WTC11 (cell line): ENCODE measurements at regions not wholly inside any gene's neighbourhood (a gene's known extent, or its start where the extent isn't known, plus 50 kb on each side); places are given as distances from the start of the nearest gene placed in this dataset.

Experiments used
- ATAC-seq: fragments of 200-7000 bp; cut with Tn5 transposase; 2 replicates; pipeline ENCODE4 v1.10.0; 2021; ENCODE audit warnings: mild to moderate bottlenecking, moderate library complexity
- CTCF ChIA-PET: fragments of 300-600 bp; sonication (Branson Sonifier 250); formaldehyde crosslinking; loops from one replicate; lab custom pipeline; 2021; ENCODE audit warnings: antibody characterized with exemption; lab: Charles Lee
- POLR2A ChIA-PET: fragments of 350-600 bp; sonication (Branson Sonifier 250); formaldehyde crosslinking; loops from one replicate; lab custom pipeline; 2021; ENCODE audit warnings: antibody characterized with exemption; lab: Charles Lee
- DNase-seq: peaks from one replicate; pipeline ENCODE4 v3.0.0; 2021; ENCODE audit warnings: low spot score
- H3K27ac Mint-ChIP-seq: 2 replicates; pipeline ENCODE4 v1.8.0; 2021; ENCODE audit warnings: mixed read lengths
- H3K27me3 Mint-ChIP-seq: 2 replicates; pipeline ENCODE4 v1.8.0; 2021; ENCODE audit warnings: low read depth, mild to moderate bottlenecking, moderate library complexity, mixed read lengths
- H3K36me3 Mint-ChIP-seq: 2 replicates; pipeline ENCODE4 v1.8.0; 2021; ENCODE audit warnings: mixed read lengths
- H3K4me1 Mint-ChIP-seq: 2 replicates; pipeline ENCODE4 v1.8.0; 2022; ENCODE audit warnings: mixed read lengths
- H3K4me3 Mint-ChIP-seq: 2 replicates; pipeline ENCODE4 v1.8.0; 2021; ENCODE audit warnings: mild to moderate bottlenecking, moderate library complexity, mixed read lengths
- H3K9me3 Mint-ChIP-seq: 2 replicates; pipeline ENCODE4 v1.8.0; 2021; ENCODE audit warnings: mixed read lengths
- ATF1 ChIP-seq: sonication (generic); formaldehyde crosslinking; IDR thresholded peaks from 2 replicates; pipeline ENCODE4 v1.8.1; 2023; ENCODE audit warnings: mild to moderate bottlenecking, moderate library complexity, missing genetic modification reagents
- ATF6 ChIP-seq: sonication (generic); formaldehyde crosslinking; IDR thresholded peaks from 2 replicates; pipeline ENCODE4 v1.8.1; 2023; ENCODE audit warnings: mild to moderate bottlenecking, missing genetic modification reagents
- CREB1 ChIP-seq: sonication (generic); formaldehyde crosslinking; IDR thresholded peaks from 2 replicates; pipeline ENCODE4 v1.8.0; 2023; ENCODE audit warnings: mild to moderate bottlenecking, missing genetic modification reagents
- E2F5 ChIP-seq: sonication (generic); formaldehyde crosslinking; IDR thresholded peaks from 2 replicates; pipeline ENCODE4 v1.8.1; 2022; ENCODE audit warnings: mild to moderate bottlenecking, moderate library complexity, missing genetic modification reagents
- ERG ChIP-seq: fragments of 250-450 bp; sonication (Bioruptor Pico); IDR thresholded peaks from 2 replicates; pipeline ENCODE4 v1.8.0; 2021; ENCODE audit warnings: mild to moderate bottlenecking
- GABPB1 ChIP-seq: sonication (generic); formaldehyde crosslinking; IDR thresholded peaks from 2 replicates; pipeline ENCODE4 v1.8.1; 2023; ENCODE audit warnings: mild to moderate bottlenecking, missing genetic modification reagents
- GRHL2 ChIP-seq: fragments of 250-450 bp; sonication (Bioruptor Pico); IDR thresholded peaks from 2 replicates; pipeline ENCODE4 v1.8.0; 2022; ENCODE audit warnings: mild to moderate bottlenecking, moderate library complexity; ENCODE audit not compliant: insufficient replicate concordance, severe bottlenecking
- HMGXB4 ChIP-seq: sonication (generic); formaldehyde crosslinking; IDR thresholded peaks from 2 replicates; pipeline ENCODE4 v1.8.1; 2023; ENCODE audit warnings: mild to moderate bottlenecking, moderate library complexity, missing genetic modification reagents
- JUN ChIP-seq: sonication (generic); formaldehyde crosslinking; IDR thresholded peaks from 2 replicates; pipeline ENCODE4 v1.8.0; 2023; ENCODE audit warnings: mild to moderate bottlenecking, missing genetic modification reagents
- MLX ChIP-seq: sonication (generic); formaldehyde crosslinking; IDR thresholded peaks from 2 replicates; pipeline ENCODE4 v1.8.1; 2023; ENCODE audit warnings: mild to moderate bottlenecking, missing genetic modification reagents, moderate library complexity
- NFATC4 ChIP-seq: fragments of 250-450 bp; sonication (Bioruptor Pico); IDR thresholded peaks from 2 replicates; pipeline ENCODE4 v1.9.0; 2021; ENCODE audit warnings: mild to moderate bottlenecking
- NFYB ChIP-seq: sonication (generic); formaldehyde crosslinking; conservative IDR thresholded peaks from 2 replicates; pipeline ENCODE4 v1.8.0; 2022; ENCODE audit warnings: low read depth, missing genetic modification reagents
- NR3C1 ChIP-seq: sonication (generic); formaldehyde crosslinking; conservative IDR thresholded peaks from 2 replicates; pipeline ENCODE4 v1.8.1; 2023; ENCODE audit warnings: low read depth, mild to moderate bottlenecking, missing genetic modification reagents
- PRRX2 ChIP-seq: fragments of 250-450 bp; sonication (Bioruptor Pico); IDR thresholded peaks from 2 replicates; pipeline ENCODE4 v1.8.0; 2021; ENCODE audit warnings: mild to moderate bottlenecking
- RORB ChIP-seq: fragments of 250-450 bp; sonication (Bioruptor Pico); IDR thresholded peaks from 2 replicates; pipeline ENCODE4 v1.9.0; 2021; ENCODE audit warnings: mild to moderate bottlenecking
- SMAD4 ChIP-seq: sonication (generic); formaldehyde crosslinking; IDR thresholded peaks from 2 replicates; pipeline ENCODE4 v1.8.0; 2022; ENCODE audit warnings: mild to moderate bottlenecking, missing genetic modification reagents
- USF1 ChIP-seq: sonication (generic); formaldehyde crosslinking; IDR thresholded peaks from 2 replicates; pipeline ENCODE4 v1.8.0; 2022; ENCODE audit warnings: mild to moderate bottlenecking, missing genetic modification reagents
- ZBTB43 ChIP-seq: sonication (generic); formaldehyde crosslinking; IDR thresholded peaks from 2 replicates; pipeline ENCODE4 v1.8.1; 2023; ENCODE audit warnings: mild to moderate bottlenecking, missing genetic modification reagents
- ZNF219 ChIP-seq: sonication (generic); formaldehyde crosslinking; IDR thresholded peaks from 2 replicates; pipeline ENCODE4 v1.8.0; 2023; ENCODE audit warnings: missing genetic modification reagents, mild to moderate bottlenecking, borderline replicate concordance
- ZNF425 ChIP-seq: fragments of 250-450 bp; sonication (Bioruptor Pico); conservative IDR thresholded peaks from 2 replicates; pipeline ENCODE4 v1.9.0; 2021; ENCODE audit warnings: mild to moderate bottlenecking

- TF ChIP-seq ATF6 (no peak), USF1 (CRISPR knock-in tag) (no peak), JUN (CRISPR knock-in tag) (no peak), NFATC4 (no peak), SMAD4 (CRISPR knock-in tag) (no peak), ATF1 (CRISPR knock-in tag) (no peak)
These were observed 259.6 kb upstream of the TMTC1 start (continued) for GRCh38 chr12:30043151-30043847.

- Mint-ChIP-seq H3K4me3 (no peak overlapping the region), H3K36me3 (no peaks in the 10 kb centered on the region), H3K27me3 (no peaks in the 10 kb centered on the region), H3K27ac (no peak overlapping the region), H3K9me3 (peaks cover 18% of the 10 kb centered on the region), H3K4me1 (peaks cover 16% of the 10 kb centered on the region)
- ChIA-PET POLR2A (no interaction called here), CTCF (no interaction called here)
- no peak for TF ChIP-seq ZNF219 (CRISPR knock-in tag)
- ATAC-seq (no peak), DNase-seq (no peak)
These were observed 257.4 kb upstream of the TMTC1 start for GRCh38 chr12:30041096-30041495.

GRCh38 chr12:30030693-30031374, 247.1 kb upstream of the TMTC1 start:
- ATAC-seq, result no peak
- Mint-ChIP-seq H3K27ac (no peak overlapping the region), H3K9me3 (peaks cover 14% of the 10 kb centered on the region), H3K4me1 (no peaks in the 10 kb centered on the region), H3K4me3 (no peak overlapping the region), H3K27me3 (no peaks in the 10 kb centered on the region), H3K36me3 (no peaks in the 10 kb centered on the region; the same call in 1 of the 2 replicates)
- no peak for DNase-seq
- CTCF ChIA-PET, result interaction anchor here (0.9 kb wide), 1 partner anchor 141 kb away, joined by 3 read pairs; no protein-coding TSS in a partner anchor
- TF ChIP-seq RORB (CRISPR knock-in tag) (no peak), MLX (no peak), PRRX2 (CRISPR knock-in tag) (no peak), ZNF425 (CRISPR knock-in tag) (no peak), NFYB (CRISPR knock-in tag) (no peak), GABPB1 (CRISPR knock-in tag) (no peak), E2F5 (CRISPR knock-in tag) (no peak), NR3C1 (CRISPR knock-in tag) (no peak), ERG (CRISPR knock-in tag) (no peak), ZBTB43 (no peak), GRHL2 (CRISPR knock-in tag) (no peak), HMGXB4 (CRISPR knock-in tag) (no peak), CREB1 (CRISPR knock-in tag) (no peak)
- POLR2A ChIA-PET, result no interaction called here
